ENCODE measurements at regions not wholly inside any gene's neighbourhood (a gene's known extent, or its start where the extent isn't known, plus 50 kb on each side); places are given as distances from the start of the nearest gene placed in this dataset.
"Not testable (repeated sequence)": the region's sequence is repeated elsewhere in the genome, so short reads cannot be mapped to it uniquely, and the experiment has no call there.

- no peak for DNase-seq (ENCODE audit: low read depth)
Observed at GRCh38 chr21:43290421-43291346, 121.9 kb downstream of the CRYAA start.

- DNase-seq (ENCODE audit: low read depth): no peak
Observed at GRCh38 chr21:43289966-43290365, 121.2 kb downstream of the CRYAA start.

- DNase-seq (ENCODE audit: low read depth): no peak
Observed at GRCh38 chr21:43289442-43289841, 120.6 kb downstream of the CRYAA start.

DNA sequence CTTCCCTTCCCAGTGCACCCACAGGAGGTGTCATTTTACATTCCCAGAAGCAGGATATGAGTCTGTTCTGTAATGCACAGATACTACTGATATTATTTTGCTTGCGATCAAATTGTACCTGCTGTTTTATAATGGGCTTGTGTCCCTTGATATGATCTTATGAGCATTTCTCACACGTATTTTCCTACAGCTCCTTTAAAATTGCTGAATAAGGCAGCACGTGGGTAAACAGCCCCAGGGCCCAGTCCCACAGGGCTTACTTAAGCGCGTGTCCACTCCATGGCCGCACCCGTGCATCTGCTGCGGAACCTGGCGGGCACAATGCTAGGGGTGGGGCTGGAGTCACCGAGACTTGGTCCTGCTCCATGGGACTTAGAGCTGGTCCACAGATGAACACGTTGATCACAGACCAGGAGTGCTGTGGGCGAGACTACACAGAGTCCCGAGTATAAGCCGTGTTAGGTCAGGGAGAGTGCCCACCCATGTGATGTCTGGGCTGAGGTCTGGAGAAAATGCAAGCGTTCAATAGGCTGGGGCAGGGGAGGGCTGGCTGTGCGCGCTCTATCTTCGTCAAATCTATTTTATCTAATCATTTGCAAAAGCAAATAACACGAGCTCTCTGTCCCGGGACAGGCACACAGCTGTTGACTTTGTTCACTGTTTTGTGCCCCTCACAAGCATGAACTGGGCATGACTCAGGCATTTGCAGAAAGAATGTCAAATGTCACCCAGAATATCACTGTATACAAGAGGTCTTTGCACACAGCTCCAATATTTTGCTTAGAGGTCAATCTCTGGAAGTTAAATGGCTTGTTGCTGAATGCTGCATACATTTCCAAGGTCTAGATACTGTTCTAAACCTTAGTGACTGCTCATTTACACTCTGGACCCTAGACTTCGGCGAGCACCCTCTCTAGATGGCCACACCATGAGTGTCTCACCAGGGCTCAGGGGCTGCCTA lies 119.3 kb downstream of the CRYAA start:
- DNase-seq (ENCODE audit: low read depth): peak; percentile 80

GRCh38 chr21:43287111-43287760 lies 118.4 kb downstream of the CRYAA start:
- peak; percentile 72 for DNase-seq (ENCODE audit: low read depth)

DNA sequence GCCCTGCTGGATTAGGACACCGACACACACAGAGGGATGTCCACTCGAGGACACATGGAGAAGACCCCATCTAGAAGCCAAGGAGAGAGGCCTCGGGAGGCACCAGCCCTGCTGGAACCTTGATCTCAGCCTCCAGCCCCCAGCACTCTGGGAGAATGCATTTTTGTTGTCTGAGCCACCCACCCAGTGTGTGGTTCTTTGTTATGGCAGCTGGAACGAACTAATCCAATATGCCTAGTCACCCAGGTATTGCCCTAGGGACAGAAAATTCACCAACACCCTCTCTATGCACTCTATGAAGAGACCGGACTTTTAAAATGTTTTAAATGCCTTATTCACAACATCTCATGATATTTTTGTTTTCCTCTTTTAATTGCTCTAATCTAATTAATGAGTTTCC lies 117.4 kb downstream of the CRYAA start:
- DNase-seq (ENCODE audit: low read depth): peak; percentile 19

GRCh38 chr21:43284700-43285099 lies 115.9 kb downstream of the CRYAA start:
- no peak for DNase-seq (ENCODE audit: low read depth)

DNA sequence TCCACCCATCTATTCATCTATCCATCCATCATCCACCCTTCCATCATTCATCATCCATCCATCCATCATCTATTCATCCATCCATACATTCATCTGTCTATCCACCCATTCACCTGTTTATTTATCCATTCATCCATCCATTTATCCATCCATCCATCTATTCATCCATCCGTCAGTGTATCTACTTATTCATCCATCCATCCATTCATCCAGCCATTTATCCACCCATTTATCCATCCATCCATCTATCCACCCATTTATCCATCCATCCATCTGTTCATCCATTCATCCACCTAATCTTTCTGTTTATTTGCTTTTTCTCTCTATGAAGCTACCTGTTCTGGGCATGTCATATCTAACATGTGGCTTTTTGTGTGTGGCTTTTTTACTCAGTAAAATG lies 115.4 kb downstream of the CRYAA start:
- no peak for DNase-seq (ENCODE audit: low read depth)

DNA sequence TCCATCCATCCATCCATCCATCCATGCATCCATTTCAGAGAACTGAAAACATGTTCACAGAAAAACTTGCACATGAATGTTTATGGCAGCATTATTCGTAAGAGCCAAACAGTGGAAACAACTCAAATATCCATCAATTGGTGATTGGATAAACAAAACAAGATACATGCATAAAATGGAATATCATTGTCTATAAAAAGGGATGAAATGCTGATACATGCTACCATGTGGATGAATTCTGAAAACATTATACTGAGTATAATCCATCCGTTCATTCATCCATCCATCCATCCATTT lies 115.1 kb downstream of the CRYAA start:
- not testable (repeated sequence) for DNase-seq (ENCODE audit: low read depth)

GRCh38 chr21:43283136-43283924 lies 114.5 kb downstream of the CRYAA start:
- peak; percentile 33 for DNase-seq (ENCODE audit: low read depth)

DNA sequence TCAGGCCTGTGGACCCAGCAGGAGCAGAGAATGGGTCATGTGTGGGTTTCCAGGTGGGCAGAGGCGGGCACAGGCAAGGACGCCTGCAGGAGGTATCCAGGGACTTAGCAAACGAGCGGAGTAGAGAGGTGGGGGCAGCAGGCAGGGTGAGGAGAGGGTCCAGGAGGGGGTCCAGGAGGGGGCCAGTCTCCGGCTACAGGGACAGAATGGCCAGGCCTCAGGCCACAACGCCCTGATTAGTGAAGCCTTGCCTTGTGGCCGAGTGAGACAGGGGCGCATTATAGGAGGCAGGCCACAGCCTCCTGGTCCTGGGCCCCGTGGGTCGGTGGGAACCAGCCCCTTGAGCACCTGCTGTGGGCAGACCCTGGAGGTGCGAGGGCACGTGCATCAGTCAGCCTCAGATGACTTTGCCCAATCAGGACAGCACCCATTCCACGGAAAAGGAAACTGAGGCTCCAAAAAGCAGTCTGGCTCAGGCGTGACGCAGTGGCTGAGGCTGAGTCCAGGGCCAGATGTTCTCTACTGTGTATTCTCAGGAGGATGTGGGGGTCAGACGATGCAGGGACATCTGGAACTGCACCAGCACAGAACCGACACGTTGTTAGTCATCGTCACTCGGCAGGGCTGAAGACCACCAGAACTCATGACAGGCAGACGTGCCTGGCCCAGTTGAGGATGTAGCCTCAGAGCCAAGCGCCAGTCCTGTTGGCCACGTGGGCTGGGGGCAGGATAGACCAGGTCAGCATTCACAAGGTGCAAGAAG lies 113.7 kb downstream of the CRYAA start:
- DNase-seq (ENCODE audit: low read depth): no peak

- no peak for DNase-seq (ENCODE audit: low read depth)
Observed at GRCh38 chr21:43281661-43282357, 113.0 kb downstream of the CRYAA start.

DNA sequence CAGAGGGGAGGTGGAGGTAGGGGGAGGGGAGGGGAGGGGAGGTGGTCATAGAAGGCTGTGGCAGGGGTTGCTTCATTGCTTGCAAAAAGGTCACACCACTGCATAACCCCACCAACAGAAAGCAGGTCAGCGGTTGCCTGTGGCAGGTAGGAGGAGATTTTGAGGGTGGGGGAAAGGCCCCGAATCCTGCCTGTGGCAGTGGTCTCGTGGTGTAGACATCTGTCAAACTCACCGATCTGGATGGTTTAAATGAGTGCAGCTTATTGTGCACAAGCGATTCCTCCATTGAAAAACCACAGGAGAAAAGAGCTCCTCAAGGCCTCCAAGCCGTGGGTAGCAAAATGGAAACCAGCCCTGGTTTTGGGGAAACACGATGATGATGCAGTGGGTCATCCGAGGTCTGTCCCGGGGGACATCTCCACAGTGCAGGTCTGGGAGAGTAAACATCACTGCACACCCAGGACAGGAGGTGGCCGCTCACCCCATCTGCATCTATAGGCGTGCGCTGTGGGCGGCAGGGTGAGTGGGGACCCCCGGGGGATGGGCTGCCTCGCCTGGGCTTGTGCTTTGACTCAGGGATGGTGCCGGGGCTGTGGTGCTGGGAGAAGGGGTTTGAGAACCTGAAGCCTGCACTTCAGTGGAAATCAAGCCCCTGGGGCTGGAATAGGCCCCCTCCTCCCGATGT lies 112.3 kb downstream of the CRYAA start:
- DNase-seq (ENCODE audit: low read depth): no peak

DNA sequence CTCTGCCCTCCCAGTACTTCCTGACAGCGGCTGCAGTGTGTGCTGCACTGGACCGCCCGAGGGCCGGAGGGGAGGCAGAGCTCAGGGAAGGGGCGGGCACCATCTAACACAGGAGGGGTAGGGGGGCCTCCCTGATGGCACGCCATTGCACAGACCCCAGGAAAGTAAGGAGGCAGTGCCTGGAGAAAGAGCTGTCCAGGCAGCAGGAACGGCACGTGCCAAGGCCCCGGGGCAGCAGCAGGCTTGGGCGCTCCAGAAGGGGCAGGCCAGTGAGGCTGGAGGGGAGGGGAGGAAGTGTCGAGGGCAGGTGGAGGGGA lies 110.7 kb downstream of the CRYAA start:
- no peak for DNase-seq (ENCODE audit: low read depth)

GRCh38 chr21:43278766-43279577 lies 110.2 kb downstream of the CRYAA start:
- no peak for DNase-seq (ENCODE audit: low read depth)

DNA sequence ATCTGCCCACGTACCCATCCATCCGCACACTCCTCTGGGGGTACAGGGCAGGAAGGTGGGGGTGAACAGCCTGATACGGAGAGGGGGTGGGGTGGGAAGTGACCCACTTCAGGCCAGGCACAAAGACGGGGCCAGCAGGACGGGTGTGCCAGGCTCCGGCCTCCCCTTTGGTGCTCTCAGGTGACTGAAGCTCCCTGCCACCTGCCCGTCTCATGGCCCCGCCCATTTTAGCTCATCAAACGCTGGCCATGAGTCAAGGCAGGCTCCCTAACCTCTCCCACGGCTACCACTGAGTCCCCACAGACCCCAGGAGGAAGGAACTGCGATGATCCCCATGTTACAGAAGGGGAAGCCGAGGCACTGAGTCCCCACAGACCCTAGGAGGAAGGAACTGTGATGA lies 109.6 kb downstream of the CRYAA start:
- no peak for DNase-seq (ENCODE audit: low read depth)

- DNase-seq (ENCODE audit: low read depth): no peak
Observed at GRCh38 chr21:43277481-43278351, 108.9 kb downstream of the CRYAA start.

- DNase-seq (ENCODE audit: low read depth): no peak
Observed at GRCh38 chr21:43276811-43277210, 108.0 kb downstream of the CRYAA start.
